HG03457 (cell line): ENCODE measurements at regions not wholly inside any gene's neighbourhood (a gene's known extent, or its start where the extent isn't known, plus 50 kb on each side); places are given as distances from the start of the nearest gene placed in this dataset.
"Not testable (repeated sequence)": the region's sequence is repeated elsewhere in the genome, so short reads cannot be mapped to it uniquely, and the experiment has no call there.

Source experiments
- ATAC-seq: cut with Tn5 transposase; IDR thresholded peaks from one replicate; pipeline ENCODE4 v1.9.1; 2021; ENCODE audit warnings: moderate number of reproducible peaks; ENCODE audit not compliant: unreplicated experiment

DNA sequence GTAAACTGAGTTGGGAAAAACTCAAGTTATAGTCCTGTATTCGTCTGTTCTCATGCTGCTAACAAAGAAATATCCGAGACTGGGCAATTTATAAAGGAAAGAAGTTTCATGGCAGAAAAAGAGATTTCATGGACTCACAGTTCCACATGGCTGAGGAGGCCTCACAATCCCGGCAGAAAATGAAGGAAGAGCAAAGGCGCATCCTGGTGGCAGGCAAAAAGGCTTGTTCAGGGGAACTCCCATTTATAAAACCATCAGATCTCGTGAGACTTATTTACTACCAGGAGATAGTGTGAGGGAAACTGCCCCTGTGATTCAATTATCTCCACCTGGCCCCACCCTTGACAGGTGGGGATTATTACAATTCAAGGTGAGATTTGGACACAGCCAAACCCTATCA is 292.6 kb upstream of the SYT1 start:
- no peak for ATAC-seq

DNA sequence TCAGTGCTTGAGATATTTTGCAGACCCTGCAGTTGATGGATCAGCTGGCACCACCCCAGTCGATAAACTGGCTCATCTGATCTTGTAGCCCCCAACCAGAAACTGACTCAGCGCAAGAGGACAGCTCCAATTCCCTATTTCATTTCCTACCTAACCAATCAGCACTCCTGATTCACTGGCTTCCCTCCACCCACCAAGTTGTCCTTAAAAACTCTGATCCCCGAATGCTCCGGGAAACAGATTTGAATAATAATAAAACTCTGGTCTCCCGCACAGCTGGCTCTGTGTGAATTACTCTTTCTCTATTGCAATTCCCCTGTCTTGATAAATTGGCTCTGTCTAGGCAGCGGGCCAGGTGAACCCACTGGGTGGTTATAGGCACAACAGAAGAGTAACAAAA is 289.4 kb upstream of the SYT1 start:
- not testable (repeated sequence) for ATAC-seq

DNA sequence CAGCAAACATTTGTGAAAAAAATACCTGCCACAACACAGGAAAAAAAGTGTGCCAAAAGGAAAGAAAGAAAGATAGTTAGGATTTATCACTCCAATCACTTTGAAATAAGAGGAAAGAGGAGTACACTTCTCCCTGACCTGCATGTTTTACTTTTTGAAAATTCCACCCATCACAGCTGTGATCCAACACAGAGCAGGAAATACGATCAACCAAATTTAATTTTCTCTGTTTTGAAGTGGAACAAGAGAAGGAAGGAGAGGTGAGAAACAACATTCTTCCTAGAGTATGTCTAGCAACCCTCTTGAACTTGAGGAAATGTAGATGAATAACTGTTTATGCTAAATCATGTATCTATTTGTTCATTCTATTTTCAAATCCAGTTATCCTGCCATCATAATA is 284.7 kb upstream of the SYT1 start:
- ATAC-seq = no peak

DNA sequence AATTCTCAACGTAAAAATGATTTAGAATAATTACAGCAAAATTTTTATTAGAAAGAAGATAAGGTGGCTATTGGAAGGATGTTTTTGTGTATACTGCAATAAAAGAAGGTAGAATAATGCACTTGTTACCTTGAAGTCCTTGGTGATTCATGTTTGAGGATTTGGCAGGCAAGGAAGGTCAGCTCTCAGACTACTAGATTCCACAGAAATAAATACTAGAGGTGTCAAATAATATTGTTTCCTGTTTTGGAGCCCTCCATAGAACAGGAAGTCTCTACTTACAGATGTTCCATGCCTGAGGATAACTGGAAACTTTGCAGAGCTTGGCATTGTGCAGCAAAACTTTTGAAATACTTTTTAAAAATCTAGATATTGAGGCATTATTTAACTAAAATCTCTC is 284.3 kb upstream of the SYT1 start:
- no peak for ATAC-seq

DNA sequence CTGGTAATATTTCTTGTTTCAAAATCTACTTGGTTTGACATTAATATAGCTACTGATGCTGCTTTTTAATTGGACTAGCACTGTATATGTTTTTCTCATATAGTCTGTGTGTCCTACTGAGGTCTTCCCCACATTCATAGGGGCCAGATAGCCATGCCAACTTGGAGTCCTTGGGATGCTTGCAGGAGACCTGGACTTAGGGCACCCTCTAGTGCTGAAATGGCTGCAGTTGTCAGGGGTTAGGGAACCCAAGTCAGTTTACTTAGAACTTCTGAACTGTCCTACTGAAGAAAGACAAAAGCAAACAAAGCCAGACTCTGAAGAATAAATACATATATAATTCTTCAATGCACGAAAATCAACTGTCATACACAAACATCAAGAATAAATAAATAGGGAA is 279.9 kb upstream of the SYT1 start:
- no peak for ATAC-seq

DNA sequence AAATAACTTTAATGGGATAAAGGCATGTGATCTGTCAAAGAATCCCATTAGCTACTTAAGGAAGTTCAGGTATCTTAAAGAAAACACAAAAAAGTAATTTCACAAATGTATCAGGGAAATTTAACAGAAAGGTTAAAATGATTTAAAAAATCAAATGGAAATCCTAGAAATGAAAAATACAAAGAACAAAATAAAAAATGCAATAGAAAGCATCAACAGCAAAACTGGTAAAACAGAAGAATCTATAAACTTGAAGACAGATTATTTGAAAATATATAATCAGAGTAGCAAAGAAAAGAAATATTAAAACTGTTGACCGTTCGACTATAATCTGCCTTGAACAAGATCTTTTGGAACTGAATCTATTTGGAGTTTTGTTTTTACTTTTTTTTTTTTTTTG is 279.4 kb upstream of the SYT1 start:
- no peak for ATAC-seq

DNA sequence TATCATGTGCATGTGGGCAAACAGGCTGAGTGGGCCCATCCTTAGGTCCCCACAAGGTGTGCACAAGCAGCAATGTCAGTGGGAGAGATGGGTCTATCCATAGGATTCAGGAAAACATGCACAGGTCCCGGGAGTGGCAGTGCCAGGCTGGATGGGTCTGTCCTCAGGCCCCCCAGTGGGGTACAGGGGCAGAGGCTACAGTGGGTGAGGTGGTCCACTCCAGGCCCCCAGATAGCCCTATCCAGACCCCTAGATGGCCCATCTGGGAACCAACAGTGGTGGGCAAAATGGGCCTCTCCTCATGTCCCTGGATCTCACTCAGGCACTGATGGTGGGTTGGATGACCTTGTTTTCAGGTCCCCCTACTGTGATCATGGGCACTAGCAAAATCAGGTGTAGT is 277.8 kb upstream of the SYT1 start:
- no peak for ATAC-seq

DNA sequence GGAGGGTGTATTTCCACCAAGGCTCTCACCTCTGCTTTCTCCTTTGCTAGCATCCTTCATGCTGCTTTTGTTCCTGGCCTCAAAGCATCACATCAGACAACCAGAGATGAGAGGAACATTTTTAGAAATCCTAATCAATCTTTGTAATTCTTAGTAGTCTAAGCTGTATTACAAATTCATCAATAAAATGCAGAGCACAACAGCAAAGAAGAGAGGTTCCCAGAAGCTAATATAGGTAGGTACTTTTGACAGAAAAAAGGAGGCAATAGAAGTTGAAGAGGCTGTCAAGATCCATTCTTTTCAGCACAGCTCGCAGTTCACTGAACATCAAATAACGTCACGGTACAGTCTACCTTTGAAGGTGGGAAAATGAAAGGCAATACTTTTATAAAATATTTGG is 265.2 kb upstream of the SYT1 start:
- ATAC-seq = no peak

DNA sequence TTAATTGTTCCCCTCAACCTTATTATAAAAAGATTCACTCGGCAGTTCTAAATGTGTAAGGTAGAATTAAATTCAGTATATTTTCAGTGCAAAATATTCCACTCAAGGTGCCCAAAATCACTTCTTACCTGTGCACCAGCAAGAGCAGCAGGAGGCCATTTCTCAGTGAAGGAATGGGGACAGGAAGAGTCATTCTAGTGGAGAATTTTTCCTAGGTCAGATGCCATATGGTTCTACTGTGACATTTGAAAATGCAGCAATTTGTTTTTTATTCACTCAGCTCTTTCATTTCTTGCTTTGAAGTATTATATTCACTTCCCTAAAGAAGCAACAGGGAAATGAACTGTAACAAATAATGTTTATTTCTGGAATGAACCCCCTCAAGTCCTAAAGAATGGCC is 264.0 kb upstream of the SYT1 start:
- no peak for ATAC-seq

DNA sequence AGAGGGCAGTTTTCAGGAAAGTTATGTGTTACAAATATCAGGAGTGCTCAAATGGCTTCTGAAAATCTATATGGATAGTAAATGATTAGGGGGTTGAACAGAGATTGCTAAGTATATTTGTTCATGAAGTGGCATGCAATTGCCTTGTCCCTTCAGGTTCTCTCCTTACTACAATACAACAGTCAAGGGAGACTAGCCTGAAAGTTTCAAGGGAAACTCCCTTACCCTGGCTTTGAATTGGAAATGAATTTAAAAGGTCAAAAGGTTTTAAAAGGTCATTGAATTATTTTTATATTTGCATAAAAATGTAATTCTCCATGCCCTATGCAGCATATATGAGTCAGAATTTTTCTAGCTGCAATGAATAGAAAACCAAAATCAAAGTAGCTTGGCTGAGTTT is 253.1 kb upstream of the SYT1 start:
- no peak for ATAC-seq

DNA sequence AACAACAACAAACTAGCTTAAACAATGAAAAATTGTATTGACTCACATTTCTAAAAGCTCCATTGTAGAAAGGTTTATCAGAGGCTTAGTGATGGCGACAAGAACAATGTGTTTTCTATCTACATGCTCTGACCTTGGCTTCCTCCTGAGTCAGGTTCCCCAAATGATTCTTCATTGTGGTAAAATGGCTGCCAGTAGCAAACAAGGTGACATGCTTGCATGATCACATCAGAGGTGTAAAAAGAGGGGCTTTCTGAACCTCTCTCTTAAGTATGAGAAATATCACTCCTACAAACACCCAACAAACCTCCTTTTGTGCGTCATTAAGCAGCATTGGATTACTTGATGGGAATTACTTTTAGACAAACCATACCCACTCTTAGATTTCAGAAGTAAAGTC is 252.4 kb upstream of the SYT1 start:
- no peak for ATAC-seq

DNA sequence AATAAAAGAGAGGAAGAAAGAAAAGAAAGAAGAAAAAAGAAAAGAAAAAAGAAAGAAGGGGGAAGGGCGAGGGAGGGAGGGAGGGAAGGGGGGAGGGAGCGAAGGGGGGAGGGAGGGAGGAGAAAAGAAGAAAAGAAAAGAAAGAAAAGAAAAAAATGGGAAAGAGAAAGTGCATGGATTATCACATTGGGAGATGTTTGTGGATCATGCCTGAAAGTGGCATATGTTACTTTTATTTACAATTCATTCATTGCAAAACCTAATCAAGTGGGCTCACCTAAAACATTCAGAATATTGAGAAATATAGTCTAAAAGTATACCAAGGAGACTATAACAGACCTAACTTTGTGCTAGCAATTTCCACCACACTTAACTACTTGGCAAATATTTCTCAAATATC is 246.9 kb upstream of the SYT1 start:
- no peak for ATAC-seq

DNA sequence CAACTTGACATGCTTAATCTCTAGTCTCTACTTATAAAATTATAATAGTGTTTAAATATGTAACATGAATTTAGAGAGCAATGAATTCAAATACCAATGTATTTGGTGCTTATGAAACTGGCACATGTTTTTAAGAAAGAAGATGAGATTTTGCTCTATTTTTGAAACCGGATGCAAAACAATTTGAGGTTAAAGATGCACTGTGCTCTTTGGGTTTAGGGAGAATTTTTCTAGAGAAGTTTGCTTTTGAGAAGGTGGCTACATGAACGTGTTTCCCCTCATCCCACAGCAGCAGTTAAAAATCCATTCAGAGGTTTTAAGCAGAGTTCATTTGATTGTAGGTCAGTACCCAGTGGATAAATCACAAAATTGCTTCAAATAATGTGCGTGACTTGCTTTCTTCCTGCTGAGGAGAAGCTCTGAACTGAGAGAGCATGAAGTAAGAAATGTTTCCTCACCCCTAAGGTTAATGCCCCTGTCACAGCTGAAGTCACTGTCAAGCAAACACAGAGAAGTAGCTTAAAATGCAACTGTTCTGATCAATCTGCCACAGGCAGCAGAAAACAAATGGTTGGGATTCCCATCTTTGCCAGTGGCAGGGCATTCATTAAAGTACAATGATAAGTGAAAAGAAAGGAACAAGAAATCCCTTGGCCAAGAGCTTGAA is 241.9 kb upstream of the SYT1 start:
- ATAC-seq = no peak

DNA sequence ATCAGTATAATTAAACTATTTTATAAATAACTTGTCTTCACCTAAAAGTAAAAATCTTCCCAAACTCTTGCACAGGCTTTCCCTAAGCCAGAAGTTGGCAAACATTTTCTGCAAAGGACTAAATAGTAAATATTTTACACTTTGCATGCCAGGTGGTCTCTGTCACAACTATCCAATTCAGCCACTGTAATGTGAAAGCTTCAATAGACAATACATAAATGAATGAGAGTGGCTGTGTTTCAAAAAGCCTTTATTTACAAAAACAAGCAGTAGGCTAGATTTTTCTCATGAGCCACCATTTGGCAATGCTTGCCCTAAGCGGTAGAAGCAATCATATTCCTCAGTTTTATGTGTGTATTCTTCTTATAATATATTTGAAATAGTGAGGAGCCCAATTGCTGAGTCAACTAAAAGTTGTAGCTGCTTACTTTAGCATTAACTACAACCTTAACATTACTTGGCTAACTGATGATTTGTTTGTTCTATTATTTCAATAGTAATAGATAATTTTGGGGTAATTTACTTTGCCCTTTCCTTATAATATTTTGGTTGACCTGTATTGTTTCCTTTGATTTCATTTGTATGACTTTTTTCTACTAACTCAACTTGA is 236.0 kb upstream of the SYT1 start:
- no peak for ATAC-seq

DNA sequence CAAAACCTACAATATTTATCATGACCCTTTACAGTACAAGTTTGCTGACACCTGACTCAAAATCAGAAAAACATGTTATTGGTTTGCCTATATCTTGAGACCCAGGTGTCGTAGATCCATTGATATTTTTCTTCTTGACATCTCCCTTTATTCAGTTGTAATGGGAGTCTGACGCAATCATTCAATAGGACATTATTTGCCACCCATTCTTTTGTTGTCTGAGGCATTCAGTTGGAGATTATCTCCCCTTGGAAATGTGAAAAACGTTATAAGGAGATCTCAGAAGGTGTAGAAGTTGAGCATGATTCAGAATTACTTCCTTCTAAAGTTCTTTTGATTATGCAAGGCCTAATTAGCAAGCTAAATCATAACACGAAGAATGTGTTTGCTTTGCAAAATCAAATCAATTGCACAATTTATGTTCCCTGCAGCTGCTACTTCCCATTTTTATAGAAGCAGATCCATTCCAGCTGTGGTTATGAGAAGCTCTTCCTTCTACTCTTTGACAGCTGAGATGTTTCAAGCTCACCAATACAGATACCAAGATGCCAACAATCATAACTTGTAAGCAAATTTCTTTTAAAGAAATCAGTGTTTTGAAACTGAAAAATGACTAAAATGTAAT is 228.2 kb upstream of the SYT1 start:
- no peak for ATAC-seq

DNA sequence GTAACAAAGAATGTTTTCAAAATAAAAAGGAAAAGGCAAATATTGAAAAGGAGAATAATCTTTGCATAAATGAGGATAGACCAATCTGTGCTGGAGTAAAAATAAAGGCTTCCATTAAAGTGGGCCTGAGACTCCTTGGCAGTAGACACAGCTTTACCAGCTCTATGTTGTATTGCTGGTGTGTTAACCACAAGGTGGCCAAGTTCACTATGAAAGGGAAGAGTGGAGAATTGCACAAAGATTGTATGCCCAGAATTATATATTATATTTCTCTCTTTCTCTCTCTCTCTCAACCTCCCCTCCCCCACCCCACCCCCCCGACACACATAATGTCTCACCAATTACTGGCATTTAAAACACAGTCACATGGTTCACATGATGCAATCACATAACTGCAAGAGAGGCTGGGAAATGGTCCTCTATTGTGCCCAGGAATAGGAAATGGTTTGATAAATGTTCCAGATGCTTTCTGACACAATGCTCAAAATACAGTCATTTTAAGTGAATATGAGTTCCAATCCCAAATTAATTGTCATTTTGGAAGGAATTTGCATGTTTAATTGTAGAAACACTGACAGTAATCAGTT is 222.6 kb upstream of the SYT1 start:
- no peak for ATAC-seq

DNA sequence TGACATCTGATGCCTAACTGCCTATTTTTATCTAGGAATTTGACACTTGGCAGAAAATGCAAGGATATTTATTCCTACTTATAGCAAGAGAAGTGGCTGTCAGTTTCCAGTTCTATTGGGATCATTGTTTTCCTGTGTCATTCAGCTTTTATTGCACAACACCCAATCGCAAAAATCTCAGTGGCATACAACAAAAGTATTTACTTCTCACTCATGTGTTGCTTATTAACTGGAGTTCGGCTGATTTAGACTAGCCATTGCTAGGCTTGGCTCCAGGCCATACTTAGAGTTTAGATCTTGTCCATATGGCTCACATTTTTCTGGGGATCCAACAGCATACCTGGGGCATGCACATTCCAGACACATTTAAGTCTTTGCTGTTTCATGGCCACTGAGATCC is 218.6 kb upstream of the SYT1 start:
- ATAC-seq = no peak

DNA sequence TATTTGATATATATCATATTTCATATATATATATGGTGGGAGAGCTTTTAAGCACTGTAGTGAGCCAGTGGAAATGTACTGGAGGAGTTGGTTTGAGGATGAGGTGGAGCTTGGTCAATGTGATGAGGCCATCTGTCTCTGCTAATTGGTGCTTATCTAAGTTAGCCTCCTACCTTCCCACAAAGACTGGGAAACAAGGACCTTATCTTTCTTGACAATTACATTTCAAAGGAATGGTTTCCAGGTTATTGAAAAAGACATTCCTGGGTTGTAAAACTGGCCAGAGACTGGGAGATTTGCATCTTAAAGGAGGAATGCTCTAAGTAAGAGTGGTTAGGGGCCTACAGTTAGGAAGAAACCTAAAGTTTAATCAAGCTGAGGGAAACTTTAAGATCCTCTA is 212.8 kb upstream of the SYT1 start:
- ATAC-seq = no peak

DNA sequence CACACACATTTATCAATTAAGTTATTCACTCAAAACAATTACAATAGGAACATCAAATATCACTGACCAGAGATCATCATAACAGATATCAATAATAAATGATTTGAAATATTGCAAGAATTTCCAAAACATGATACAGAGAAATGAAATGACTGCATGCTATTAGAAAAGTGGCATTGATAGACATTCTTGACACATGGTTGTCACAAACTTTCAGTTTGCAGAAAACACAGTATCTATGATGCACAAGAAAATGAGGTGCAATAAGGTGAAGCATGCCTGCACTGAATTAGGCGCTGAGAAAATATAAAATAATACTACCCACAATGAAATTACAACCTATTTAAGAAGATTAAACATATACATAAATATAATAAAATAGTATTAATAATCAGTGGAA is 198.0 kb upstream of the SYT1 start:
- no peak for ATAC-seq

DNA sequence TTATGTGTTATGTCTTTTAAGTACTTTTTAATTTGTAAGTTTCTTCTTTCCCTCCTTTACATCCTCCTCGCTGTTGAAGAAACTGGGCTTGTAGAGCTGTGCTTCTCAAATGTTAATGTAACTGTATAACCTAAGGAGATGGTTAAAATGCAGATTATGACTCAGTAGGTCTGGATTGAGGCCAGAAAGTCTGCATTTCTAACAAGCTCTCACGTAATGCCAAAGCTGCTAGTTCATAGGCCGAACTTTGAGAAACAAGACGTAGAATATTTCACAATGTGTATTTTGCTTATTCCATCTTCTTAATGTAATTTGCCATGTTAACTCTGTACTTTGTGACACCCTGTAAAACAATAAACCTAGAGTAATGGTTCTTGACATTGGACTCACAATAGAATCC is 193.3 kb upstream of the SYT1 start:
- no peak for ATAC-seq

DNA sequence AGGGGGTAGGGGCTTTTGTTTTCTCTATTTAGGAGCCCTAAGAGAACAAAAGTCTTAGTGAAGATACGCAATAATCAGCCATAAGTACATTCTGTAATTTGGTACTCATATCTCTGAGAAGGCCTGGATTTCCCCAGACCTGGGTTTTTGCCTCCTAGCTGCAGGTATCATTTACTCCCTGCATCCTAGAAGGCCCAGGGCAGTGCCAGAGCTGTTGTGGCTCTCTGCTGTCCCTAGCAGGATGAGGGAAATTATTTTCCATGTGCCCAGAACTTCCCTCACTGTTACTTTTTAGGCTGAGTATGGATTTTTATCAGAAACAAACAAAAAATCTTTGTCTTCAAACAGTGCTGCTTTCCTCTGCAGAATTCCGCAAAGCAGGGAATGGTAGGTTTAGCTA is 192.5 kb upstream of the SYT1 start:
- ATAC-seq = no peak

DNA sequence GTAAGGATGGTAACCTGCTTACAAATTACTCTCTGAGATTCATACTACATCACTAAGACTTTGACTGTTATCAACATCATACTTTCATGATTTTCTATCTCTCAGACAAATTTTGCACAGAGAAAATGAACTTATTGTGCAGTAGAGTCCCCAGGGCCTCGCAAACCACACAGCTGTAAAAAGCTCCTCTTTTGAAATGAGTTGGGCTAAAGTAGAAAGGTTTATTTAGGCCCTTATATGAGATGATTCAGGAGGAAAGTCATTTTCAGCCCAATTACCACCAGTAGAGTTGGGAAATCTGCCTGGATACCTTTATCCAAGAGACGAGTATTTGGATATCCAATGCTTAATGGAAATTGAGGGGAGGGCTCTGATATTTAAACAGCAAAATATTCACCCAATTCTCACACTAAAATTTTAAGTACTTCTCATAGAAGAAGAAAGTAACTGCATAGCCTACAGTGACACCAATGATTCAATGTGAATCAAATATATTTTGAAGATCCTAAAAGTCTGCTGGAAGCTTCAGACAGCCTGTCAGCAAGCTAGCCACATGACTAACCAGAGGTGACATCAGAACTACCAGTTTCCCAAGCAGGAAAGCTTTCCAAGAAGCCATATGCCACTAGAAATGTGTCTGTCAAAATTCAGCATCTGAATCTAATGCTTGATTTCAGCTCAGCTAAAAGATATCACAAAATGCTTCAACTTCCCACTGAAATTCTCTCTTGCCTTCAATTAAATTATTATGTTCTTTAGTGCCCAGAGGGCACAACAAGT is 190.1 kb upstream of the SYT1 start:
- ATAC-seq = no peak
